PC-9 (cell line): ENCODE measurements at regions not wholly inside any gene's neighbourhood (a gene's known extent, or its start where the extent isn't known, plus 50 kb on each side); places are given as distances from the start of the nearest gene placed in this dataset.

ENCODE experiments used
- CTCF ChIP-seq: fragments of 200-600 bp; sonication (generic); conservative IDR thresholded peaks from 2 replicates; pipeline ENCODE4 v1.6.1; 2017; ENCODE audit warnings: mixed run types, antibody characterized with exemption, mild to moderate bottlenecking, moderate library complexity
- EZH2 ChIP-seq: fragments of 200-600 bp; sonication (generic); IDR thresholded peaks from 2 replicates; pipeline ENCODE4 v1.8.0; 2017; ENCODE audit warnings: antibody characterized with exemption, low read depth

DNA sequence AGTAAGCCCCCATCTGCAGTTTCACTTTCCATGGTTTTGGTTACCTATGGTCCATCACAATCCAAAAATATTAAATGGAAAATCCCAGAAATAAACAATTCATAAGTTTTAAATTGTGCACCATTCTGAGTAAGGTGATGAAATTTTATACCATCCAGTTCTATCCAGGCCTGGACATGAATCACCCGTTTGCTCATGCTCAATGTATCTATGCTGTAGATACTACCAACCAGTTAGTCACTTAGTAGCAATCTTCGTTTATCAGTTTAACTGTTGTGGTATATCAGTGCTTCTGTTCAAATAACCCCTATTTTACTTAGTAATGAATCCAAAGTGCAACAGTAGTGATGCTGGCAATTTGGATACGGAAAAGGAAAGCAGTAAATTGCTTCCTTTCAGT lies 381.9 kb upstream of the AGTR1 start:
- TF ChIP-seq CTCF (no peak), EZH2 (no peak)
